DND-41 (cell line): ENCODE measurements at regions not wholly inside any gene's neighbourhood (a gene's known extent, or its start where the extent isn't known, plus 50 kb on each side); places are given as distances from the start of the nearest gene placed in this dataset.
"Not testable (repeated sequence)": the region's sequence is repeated elsewhere in the genome, so short reads cannot be mapped to it uniquely, and the experiment has no call there.

ENCODE experiments used
- ATAC-seq: fragments of 200-7000 bp; cut with Tn5 transposase; 3 replicates; pipeline ENCODE4 v1.9.1; 2021; ENCODE audit warnings: low read depth; ENCODE audit not compliant: insufficient read depth
- DNase-seq: peaks from one replicate; pipeline ENCODE4 v3.0.0-alpha.2; 2020
- H2AFZ ChIP-seq: 2 replicates; pipeline ENCODE4 v1.6.0; 2012; ENCODE audit warnings: low read depth, low read length
- H3K27ac ChIP-seq: 2 replicates; pipeline ENCODE4 v1.5.1; 2012; ENCODE audit warnings: low read length, inconsistent platforms
- H3K27me3 ChIP-seq: fragments of 200-600 bp; sonication (generic); 2 replicates; pipeline ENCODE4 v1.6.0; 2012; ENCODE audit warnings: low read length, mild to moderate bottlenecking, inconsistent platforms; ENCODE audit not compliant: insufficient read depth, poor library complexity
- H3K36me3 ChIP-seq: 2 replicates; pipeline ENCODE4 v1.5.1; 2012; ENCODE audit warnings: low read length, inconsistent platforms; ENCODE audit not compliant: insufficient read depth
- H3K4me1 ChIP-seq: 2 replicates; pipeline ENCODE4 v1.5.1; 2012; ENCODE audit warnings: mild to moderate bottlenecking, low read length; ENCODE audit not compliant: insufficient read depth
- H3K4me2 ChIP-seq: 2 replicates; pipeline ENCODE4 v1.6.0; 2012; ENCODE audit warnings: mild to moderate bottlenecking, moderate library complexity, low read length, inconsistent platforms; ENCODE audit not compliant: insufficient read depth
- H3K4me3 ChIP-seq, 2 experiments: fragments of 200-600 bp in 1 of 2; shearing (Covaris generic) in 1 of 2; 2 replicates each; pipeline ENCODE4 v1.5.1; 2012 to 2016; ENCODE audit warnings: inconsistent platforms in 2 of 2, low read length in 2 of 2, mild to moderate bottlenecking in 2 of 2, low read depth in 1 of 2, moderate library complexity in 1 of 2
- H3K79me2 ChIP-seq: 2 replicates; pipeline ENCODE4 v1.6.0; 2012; ENCODE audit warnings: low read length, inconsistent platforms; ENCODE audit not compliant: insufficient read depth
- H3K9ac ChIP-seq: 2 replicates; pipeline ENCODE4 v1.6.0; 2012; ENCODE audit warnings: low read depth, mild to moderate bottlenecking, inconsistent platforms, low read length, moderate library complexity
- H3K9me3 ChIP-seq: 2 replicates; pipeline ENCODE4 v1.5.1; 2012; ENCODE audit warnings: low read length, moderate library complexity, mild to moderate bottlenecking, inconsistent platforms; ENCODE audit not compliant: insufficient read depth, severe bottlenecking
- H4K20me1 ChIP-seq: 2 replicates; pipeline ENCODE4 v1.6.0; 2012; ENCODE audit warnings: low read length; ENCODE audit not compliant: insufficient read depth
- CTCF ChIP-seq: IDR thresholded peaks from 2 replicates; pipeline ENCODE4 v1.5.1; 2012; ENCODE audit warnings: borderline replicate concordance, low read length, moderate library complexity, mild to moderate bottlenecking; ENCODE audit not compliant: poor library complexity, severe bottlenecking; ENCODE audit errors: extremely low read depth
- EZH2 ChIP-seq: IDR thresholded peaks from 3 replicates; pipeline ENCODE4 v1.6.1; 2012; ENCODE audit warnings: borderline replicate concordance, low read depth, mild to moderate bottlenecking, moderate library complexity, low read length, inconsistent platforms; ENCODE audit not compliant: severe bottlenecking

GRCh38 chrX:128973033-128973432 is 550.3 kb downstream of the SMARCA1 start:
- ATAC-seq, result no peak
- no peaks in the 10 kb centered on the region for H3K9me3 ChIP-seq
- H3K9ac ChIP-seq, result no peak overlapping the region
- no peaks in the 10 kb centered on the region for H4K20me1 ChIP-seq
- no peak overlapping the region for H3K4me3 ChIP-seq
- H3K4me2 ChIP-seq, result no peak overlapping the region
- H3K27me3 ChIP-seq, result no peaks in the 10 kb centered on the region
- no peak for DNase-seq
- no peaks in the 10 kb centered on the region for H3K4me1 ChIP-seq
- no peak for TF ChIP-seq EZH2
- TF ChIP-seq CTCF, result no peak
- H3K36me3 ChIP-seq, result no peaks in the 10 kb centered on the region
- H3K27ac ChIP-seq, result no peak overlapping the region
- no peaks in the 10 kb centered on the region for H3K79me2 ChIP-seq
- H2AFZ ChIP-seq, result no peak overlapping the region

GRCh38 chrX:128961290-128961689 is 562.0 kb downstream of the SMARCA1 start:
- H3K36me3 ChIP-seq, result no peaks in the 10 kb centered on the region
- H3K9me3 ChIP-seq, result no peaks in the 10 kb centered on the region
- H3K9ac ChIP-seq, result no peak overlapping the region
- H3K4me1 ChIP-seq, result no peaks in the 10 kb centered on the region
- H3K4me3 ChIP-seq, result no peak overlapping the region
- TF ChIP-seq CTCF (no peak), EZH2 (no peak)
- no peak overlapping the region for H2AFZ ChIP-seq
- ATAC-seq, result no peak
- no peak overlapping the region for H3K4me2 ChIP-seq
- no peaks in the 10 kb centered on the region for H3K27me3 ChIP-seq
- no peak overlapping the region for H3K27ac ChIP-seq
- no peak for DNase-seq
- H4K20me1 ChIP-seq, result no peaks in the 10 kb centered on the region
- no peaks in the 10 kb centered on the region for H3K79me2 ChIP-seq

GRCh38 chrX:128954697-128955096 is 568.6 kb downstream of the SMARCA1 start:
- H3K27ac ChIP-seq, H3K36me3 ChIP-seq, ATAC-seq, H3K4me3 ChIP-seq, H2AFZ ChIP-seq, H3K27me3 ChIP-seq, H3K4me2 ChIP-seq, H3K9ac ChIP-seq, H3K4me1 ChIP-seq, H4K20me1 ChIP-seq, DNase-seq, H3K9me3 ChIP-seq, H3K79me2 ChIP-seq: not testable (repeated sequence)

- no peaks in the 10 kb centered on the region for H3K36me3 ChIP-seq
- no peak for TF ChIP-seq EZH2
- no peak for TF ChIP-seq CTCF
- ATAC-seq (no peak), DNase-seq (no peak)
- no peaks in the 10 kb centered on the region for H3K27me3 ChIP-seq
- H3K79me2 ChIP-seq, result no peaks in the 10 kb centered on the region
- no peaks in the 10 kb centered on the region for H4K20me1 ChIP-seq
- no peak overlapping the region for H3K4me3 ChIP-seq
- no peak overlapping the region for H2AFZ ChIP-seq
- H3K9ac ChIP-seq, result no peak overlapping the region
- H3K27ac ChIP-seq, result no peak overlapping the region
- H3K9me3 ChIP-seq, result no peaks in the 10 kb centered on the region
- H3K4me1 ChIP-seq, result no peaks in the 10 kb centered on the region
- no peak overlapping the region for H3K4me2 ChIP-seq
Measured at GRCh38 chrX:128931071-128931470, 592.2 kb downstream of the SMARCA1 start.
